GM19468 (cell line): ENCODE measurements at regions not wholly inside any gene's neighbourhood (a gene's known extent, or its start where the extent isn't known, plus 50 kb on each side); places are given as distances from the start of the nearest gene placed in this dataset.
"Not testable (repeated sequence)": the region's sequence is repeated elsewhere in the genome, so short reads cannot be mapped to it uniquely, and the experiment has no call there.

Experiments
- ATAC-seq: cut with Tn5 transposase; IDR thresholded peaks from one replicate; pipeline ENCODE4 v1.9.1; 2021; ENCODE audit warnings: mild to moderate bottlenecking, moderate library complexity, moderate number of reproducible peaks; ENCODE audit not compliant: unreplicated experiment; ENCODE audit errors: extremely low read depth

DNA sequence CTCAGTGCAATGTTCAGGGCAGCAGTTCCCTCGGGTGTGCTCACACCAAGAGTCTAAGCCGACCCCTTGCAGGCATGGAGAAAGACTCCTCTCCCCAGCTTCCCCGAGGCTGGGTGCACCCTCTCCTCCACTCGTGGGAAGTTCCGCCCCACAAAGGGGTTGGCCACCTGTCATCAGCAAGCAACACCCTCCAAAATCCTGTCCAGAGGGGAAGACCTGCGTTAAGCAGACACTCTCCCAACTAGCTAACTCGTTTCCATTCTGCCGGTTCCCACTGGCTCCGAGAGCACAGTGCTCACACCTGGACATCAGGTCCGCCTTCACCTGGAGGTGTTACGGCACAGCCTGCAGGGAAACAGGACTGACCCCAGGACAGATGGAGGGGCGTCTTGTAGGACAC, 117.9 kb upstream of the IRX4 start:
- ATAC-seq = no peak

DNA sequence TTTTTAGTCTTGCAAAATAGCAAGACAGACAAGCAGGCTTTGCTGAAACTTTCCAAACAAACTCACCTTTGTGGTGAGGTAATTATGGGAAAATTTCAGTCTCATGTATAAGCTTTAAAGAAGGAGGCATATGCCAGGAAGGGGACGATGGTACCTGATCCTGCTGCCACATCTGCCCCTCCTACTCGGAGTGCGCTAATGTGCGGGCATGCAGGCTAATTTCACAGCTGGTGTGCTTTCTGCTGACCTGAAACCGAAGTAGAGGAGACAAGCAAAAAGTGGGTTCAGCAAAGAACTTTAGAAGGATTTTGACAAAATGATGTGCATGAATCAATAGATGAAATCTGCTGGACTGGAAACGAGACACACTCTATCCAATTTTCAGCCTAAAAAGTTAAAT, 117.1 kb upstream of the IRX4 start:
- ATAC-seq = no peak

DNA sequence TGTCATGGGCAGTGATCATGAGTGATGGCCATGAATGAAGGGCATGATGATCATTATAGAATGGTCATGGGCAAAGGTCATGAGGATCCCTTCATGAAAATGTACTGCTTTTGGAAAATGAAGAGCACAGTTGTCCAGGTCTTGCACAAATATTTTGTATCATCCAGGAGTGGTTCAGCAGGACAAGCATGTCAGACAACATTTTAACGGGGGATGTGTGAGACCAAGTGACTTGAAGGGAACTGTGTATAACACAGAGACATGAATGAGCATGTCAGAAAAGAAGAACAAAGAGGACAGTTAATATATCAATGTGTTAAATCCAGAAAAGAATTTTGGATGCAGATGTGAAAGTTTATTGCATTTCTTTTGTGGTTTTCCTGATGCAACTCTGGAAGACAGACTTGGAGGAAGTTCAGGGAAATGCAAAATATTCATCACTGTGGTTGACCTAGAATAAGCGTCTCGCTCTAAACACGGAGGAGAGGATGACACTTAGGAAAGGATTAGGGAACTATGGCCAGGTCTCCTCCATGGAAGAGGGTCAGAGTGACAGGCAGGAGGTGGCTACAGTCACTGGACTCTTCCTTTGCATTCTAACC, 116.1 kb upstream of the IRX4 start:
- no peak for ATAC-seq

DNA sequence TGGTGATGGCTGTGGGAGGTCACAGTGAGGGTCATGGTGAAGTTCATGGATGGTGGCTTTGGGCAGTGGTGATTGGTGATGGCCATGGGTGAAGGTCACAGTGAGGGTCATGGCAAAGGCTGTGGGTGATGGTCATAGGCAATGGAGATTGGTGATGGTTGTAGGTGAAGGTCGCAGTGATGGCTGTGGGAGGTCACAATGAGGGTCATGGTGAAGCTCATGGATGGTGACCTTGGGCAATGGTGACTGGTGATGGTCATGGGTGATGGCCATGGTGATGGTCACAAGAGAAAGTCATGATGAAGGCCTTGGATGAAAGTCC, 115.6 kb upstream of the IRX4 start:
- ATAC-seq = no peak

DNA sequence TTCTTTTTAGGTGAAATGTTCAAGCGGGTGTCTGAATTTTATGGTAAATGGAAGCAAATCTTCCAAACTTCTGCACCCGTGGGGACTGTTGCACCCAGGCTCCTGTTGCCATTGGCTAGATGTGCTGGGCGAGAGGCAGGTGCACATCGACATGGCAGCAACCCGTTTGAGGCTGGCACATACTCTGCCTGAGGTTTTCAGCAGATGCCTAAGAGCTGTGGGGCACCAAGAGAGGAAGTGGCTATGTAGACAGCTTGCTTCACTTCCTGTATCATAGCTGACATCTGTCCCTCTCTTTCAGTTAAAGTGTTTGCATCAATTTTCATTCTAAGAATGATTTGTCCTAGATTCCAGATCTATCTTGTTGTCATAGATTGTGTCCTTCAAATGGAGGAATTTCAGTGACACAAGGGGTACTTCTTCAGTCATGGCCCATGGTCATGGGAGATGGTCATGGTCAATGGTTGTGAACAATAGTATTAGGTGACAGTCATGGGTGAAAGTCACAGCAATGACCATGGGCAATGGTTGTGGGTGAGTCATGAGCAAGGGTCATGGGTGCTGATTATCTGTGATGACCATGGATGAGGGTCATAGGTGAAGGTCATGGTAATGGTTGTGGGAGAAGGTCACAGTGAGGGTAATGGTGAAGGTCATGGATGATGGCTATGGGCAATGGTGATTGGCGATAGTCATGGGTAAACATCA, 115.1 kb upstream of the IRX4 start:
- ATAC-seq = no peak

DNA sequence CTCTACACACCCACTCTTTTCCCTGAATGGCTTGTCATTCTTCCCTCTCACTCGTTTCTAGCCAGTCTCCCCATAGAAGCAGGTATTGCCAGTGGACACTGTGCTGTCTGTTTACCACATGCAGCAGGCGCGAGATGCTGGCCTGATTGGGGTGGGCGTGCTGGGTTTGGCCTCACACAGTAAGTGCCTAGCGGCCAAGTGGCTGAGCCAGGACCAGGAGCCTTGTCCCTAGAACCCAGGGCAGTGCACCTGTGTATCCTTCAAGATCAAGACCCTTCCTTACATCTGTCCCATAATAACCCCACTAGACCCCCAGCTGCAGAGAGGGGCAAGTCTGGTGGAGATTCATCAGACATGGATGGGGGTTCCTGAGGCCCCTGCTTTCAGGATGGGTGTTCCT, 112.8 kb upstream of the IRX4 start:
- no peak for ATAC-seq

DNA sequence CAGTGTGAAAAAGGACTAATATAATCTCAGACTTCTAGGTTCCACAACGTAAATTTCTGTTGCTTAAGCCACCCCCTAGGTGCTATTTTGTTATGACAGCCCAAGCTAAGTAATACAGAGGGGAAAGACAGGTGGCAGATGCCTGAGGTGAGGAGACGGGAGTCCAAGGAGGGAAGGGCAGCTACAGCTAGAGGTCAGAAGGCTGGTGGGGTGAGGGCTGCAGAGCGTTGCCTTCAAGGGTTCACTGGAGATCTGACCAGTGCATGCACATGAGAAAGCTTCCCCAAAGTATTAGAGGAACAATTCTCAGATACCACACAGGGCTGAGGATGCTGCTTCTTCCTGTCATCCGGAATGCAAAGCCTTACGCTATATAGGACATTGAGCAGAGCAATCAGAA, 104.7 kb upstream of the IRX4 start:
- no peak for ATAC-seq

DNA sequence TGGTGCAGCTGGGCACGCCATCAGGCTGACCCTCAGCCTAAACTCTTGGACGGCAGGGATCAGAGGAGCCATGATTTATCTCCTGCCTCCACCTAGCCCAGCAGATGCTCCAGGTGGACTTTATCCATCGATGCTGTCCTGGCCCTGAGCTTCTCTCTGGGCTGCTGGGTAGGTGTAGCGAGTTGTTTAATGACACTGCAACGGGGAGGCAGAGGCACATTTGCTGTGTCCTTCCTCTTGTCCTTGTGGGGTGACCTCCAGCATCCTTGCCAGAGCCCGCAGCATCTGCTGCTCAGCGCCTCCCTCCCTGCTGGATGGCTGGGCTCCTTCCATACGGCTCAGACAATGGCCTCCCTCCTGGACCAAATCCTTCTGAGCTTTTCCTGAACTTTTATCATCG, 103.1 kb upstream of the IRX4 start:
- ATAC-seq = no peak

DNA sequence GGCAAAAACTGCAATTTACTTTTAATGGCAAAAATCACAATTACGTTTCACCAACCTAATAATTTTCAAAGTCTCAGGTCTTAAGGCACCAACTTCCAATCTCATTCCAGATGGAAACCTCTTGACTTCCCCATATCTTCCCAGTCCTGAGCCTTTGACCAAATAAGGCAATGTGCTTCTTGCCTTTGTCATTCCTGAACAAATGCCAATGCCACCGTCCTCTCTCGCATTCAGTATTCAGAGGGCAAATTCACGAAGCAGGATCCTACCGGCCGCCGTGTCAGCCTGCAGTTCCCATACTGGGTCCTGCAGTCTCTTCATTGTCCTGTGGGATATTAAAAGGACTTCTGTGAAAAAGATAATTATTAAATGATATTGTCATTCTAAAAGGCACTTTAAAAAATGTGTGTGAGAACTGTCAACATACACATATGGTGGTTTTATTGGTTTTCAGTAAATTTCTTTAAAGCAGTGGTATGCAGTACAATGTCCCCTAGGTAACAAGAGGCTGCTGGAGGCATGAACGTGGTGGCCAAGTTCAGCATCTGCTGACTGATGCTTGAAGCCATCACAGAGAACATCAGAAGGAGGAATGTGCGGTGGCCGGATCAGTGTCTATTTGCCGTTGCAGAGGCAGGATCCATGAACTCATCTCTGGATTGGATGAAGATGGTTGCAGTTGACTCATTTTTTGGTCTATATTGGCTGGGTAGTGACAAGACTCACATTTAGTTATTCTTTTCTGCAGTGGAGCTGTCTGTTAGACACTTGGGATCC, 101.4 kb upstream of the IRX4 start:
- ATAC-seq = no peak

DNA sequence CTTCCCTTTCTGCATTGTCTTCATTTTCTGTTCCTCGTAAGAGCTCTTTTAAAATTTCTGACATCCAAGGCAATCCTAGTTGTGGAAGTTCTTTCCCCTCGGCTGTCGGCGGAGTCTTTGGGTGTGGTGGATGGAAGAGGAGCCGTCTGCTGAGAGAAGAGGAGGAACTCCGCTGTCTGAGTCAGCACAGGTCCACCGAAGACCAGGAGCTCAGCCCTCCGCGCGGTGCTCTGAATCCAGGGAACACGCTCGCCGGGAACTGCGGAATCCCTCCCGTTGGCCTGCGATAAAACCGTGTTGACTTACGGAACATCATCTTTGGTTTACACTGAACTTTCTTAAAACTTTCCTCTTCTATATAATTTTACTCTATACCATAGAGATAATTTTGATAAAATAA, 100.7 kb upstream of the IRX4 start:
- no peak for ATAC-seq

DNA sequence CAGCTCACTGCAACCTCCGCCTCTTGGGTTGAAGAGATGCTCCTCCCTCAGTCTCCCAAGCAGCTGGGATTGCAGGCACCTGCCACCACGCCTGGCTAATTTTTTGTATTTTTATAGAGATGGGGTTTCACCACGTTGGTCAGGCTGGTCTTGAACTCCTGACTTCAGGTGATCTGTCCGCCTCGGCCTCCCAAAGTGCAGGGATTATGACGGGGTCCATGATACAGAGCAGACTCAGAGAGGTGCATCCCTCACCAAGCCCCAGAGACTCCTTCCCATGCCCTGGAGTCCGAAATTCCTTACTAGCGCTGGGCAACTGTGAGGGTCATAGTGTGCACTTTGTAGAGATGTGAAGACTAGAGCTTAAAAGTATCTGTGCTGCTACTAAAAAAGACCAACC, 99.8 kb upstream of the IRX4 start:
- not testable (repeated sequence) for ATAC-seq

DNA sequence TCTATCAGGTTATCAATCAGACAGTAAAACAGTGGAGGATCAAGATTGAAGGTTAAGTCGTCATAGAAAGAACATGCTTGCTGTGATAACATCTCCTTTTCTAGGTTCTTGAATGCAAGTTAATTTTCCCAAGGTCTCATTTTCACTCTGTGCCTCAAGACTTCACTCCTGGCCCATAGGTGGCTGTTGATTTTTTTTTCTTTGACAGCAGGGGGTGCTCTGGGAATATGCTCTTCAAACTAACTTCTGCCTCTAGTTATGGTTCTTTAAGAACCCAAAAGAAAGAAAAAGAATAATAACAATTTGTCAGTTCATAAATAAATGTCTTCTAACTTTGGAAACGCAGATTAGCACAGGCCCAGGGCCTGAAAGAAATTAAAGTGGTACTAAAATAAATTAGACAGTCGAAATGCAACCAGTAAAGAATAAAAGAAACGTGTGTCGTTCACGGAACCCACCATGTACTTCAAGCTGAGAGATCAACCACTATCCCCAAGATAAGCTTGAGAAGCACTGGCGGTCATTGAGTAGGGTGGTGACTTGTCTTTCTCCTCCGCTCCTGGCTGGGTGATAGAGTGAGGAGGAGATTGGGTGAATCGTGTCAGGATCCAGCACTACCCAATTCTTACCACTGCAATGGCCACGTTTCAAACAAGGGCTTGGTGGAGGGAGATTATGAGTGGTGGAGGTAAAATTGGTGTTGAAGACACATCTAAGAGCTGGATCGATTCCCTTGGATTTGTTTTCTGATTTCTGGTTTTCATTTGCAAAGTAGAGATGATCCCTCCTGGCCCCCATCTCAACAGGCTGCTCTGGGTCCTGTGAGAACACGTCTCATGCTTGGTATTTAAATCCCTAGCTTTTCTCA, 93.4 kb upstream of the IRX4 start:
- ATAC-seq = no peak

DNA sequence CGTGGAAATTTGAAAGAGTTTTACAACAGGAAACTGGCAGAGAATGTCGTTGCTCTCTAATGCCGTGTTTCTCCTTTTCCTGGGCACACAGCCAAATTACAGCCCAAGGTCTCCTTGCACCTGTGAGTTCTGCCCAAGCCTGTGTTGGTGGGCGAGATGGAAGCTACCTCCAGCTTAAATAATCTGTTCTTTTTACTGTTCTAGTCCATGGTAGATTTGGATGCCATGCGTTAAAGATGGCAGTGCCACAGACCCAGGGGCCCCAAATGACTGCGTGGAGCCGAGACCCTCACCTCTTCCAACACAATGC, 92.6 kb upstream of the IRX4 start:
- ATAC-seq = no peak

DNA sequence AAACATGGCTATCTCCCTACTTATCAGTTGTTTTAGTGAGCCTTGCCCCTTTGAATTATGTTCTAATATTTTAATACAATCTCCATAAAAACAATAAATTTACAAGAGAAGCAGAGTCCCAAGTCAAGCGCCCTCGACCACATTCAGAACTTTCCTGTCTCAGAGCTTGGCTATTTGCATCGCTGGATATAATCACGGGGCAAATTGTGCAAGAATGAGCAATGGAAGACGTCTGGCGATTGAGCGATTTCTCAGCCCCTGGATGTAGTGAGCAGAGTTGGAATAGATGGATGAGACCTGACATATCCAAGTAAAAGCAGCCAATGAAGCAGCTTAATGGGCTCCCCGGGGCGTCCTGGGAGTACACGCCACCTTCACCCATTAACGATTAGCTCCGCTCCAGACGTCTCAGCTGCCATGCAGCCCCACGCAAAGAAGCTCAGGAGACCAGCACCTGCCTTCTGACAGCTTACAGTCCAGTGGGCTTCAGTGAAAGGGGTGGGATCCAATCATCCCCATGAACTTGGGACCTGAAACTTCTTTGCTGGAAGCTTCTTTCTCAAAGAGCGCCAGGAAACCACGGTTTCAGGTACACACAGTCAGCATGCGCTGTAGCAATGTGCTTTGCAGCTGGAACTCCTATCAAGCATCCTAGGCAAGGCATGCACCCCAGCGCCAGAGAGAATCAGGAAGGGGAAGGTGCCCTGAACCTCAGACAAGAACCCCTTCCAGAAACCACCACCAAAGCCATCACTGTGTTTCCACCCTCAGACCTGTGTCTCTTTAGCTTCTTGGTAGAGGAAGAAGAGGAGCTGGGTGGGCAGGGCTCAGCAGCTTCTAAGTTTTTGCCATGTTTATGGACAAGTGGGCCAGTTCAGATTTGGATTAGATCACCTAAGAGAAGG, 92.0 kb upstream of the IRX4 start:
- ATAC-seq = no peak

DNA sequence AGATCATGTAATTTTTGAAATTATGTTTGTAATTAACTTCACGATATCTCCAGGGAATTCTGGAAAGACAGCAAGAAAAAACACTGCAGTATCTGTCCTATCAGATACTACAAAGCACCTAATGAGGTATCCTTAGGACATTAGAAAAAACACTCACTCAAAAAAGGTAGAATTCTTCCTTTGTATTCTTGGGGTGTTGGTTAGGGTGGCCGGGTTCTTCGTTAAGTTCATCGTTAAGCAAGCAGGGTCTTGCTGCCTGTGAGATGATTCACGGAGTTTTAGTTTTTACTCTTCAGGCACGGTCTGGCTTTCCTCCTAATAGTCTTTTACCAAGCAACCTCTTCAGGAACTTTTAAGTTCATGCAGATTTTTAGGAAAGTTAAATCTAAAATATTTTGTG, 91.4 kb upstream of the IRX4 start:
- no peak for ATAC-seq

DNA sequence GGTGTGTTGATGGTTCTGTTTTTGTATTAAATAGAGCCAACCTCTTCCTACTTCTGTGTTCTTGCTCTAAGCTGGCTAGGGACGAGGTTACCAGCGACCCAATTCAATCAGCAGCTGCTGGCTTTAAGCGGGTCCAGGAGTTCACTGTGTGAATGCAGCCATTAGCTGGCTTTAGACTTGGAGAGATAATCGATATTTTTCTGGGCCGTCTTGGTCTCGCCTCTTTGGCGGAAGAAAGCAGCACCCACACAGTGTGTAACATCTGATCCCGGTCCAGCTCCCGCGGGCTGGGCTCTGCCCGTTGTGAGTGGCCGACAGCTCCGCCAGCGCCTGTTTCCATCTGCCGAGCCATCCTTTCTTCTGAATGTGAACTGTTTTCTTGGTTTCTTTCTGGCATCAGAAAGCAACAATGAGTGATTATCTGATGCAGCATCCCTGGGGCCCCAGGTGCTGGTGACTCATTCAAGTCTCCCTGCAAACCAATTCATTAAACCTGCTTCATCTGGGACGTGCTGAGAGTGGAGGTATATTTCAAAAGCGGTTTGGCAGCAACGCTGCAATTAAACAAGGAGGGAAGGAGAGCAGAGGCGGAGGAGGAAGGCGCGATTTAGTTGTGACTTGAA, 90.8 kb upstream of the IRX4 start:
- ATAC-seq = no peak

DNA sequence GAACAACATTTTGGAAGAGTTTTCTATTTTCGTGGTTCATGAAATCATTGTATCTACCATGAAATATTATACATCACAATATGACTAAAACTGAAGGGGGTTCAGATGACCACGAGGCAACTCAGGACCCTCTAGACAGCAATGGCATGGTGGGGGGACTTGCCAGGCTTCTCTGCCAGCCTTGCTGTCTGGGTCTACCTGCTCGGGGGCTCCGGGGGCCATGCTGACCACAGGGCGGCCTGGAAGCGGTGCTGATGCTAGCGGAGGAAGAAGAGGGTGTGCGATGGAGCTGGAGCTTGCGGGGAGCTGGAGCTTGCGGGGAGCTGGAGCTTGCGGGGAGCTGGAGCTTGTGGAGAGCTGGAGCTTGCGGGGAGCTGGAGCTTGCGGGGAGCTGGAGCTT, 89.2 kb upstream of the IRX4 start:
- no peak for ATAC-seq

DNA sequence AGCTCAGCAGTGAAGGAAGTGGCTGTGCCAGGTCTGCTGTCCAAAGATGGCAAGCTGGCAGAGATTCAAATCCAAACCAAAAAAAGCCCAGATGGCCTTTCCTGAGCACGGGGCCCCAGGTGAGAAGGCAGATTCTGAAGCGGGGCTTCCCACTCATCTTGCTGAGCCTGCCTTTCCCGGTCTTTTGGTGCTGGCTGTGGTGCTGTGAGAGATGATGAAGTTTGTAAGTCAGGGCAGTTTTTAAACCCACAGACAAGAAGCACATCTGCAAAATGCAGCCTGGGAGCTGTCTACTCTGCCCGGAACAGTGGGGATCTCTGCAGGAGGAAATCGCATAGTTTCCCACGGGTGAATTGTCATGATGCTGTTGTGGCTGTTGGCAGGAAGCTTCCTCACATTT, 85.0 kb upstream of the IRX4 start:
- ATAC-seq = no peak

DNA sequence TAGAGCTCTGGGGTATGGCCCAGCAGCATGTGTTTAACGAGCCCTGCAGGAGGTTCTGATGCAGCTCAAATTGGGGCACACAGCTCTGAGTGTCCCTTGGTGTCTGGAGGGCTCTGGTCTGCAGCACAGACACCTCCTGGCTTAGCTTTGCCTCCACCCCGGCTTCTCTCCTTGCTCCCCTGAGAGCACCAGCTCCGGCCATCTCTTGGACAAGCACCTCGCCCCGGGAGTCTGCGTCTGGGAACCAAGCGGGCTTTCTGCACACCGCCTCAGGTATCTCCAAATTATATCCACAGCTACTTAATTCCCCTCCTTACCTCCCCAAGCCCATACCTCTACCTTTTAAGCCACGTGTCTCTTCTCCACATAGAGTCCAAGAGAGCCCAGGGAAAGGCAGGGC, 83.7 kb upstream of the IRX4 start:
- ATAC-seq = no peak

DNA sequence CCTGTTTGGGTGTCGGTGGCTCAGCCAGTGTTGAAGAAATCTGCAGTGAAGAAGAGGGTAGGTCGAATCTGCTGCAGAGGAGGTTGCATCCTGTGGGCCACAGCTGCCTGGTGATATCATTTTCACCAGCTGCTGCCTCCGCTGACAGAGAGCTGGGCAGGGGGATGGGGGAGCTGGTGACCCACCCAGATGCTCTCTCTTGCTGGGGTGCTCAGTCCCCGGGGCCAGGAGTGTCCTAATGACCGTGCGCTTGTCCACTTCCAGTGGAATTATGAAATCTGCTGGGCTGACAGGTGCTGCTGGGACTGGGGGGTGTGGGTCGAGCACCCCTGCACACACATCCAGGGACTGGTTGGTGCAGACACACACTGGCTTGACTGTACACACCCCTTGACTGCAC, 83.2 kb upstream of the IRX4 start:
- no peak for ATAC-seq
